ENCODE measurements at regions not wholly inside any gene's neighbourhood (a gene's known extent, or its start where the extent isn't known, plus 50 kb on each side); places are given as distances from the start of the nearest gene placed in this dataset.

GRCh38 chr18:22838639-22839277 lies 94.4 kb upstream of the RBBP8 start:
- no peak for ATAC-seq (replicated peaks)
- no peaks in the 10 kb centered on the region for H3K4me1 Mint-ChIP-seq (ENCODE audit: low read depth in 2 of 2)

GRCh38 chr18:22839340-22839821 lies 93.7 kb upstream of the RBBP8 start:
- Mint-ChIP-seq H3K27ac (no peak overlapping the region), H3K4me1 (ENCODE audit: low read depth in 2 of 2) (no peaks in the 10 kb centered on the region), H3K27me3 (peaks cover 17 to 24% of the 10 kb centered on the region in 2 donors), H3K4me3 (no peak overlapping the region), H3K36me3 (ENCODE audit: insufficient read depth) (no peaks in the 10 kb centered on the region), H3K9me3 (no peaks in the 10 kb centered on the region)
- ATAC-seq (replicated peaks), result no peak
- no peak for DNase-seq

More at GRCh38 chr18:22838639-22839277, 94.4 kb upstream of the RBBP8 start:
- H3K9me3 Mint-ChIP-seq, result no peaks in the 10 kb centered on the region
- no peak for DNase-seq
- H3K27ac Mint-ChIP-seq, result no peak overlapping the region
- H3K27me3 Mint-ChIP-seq, result peaks cover 23 to 30% of the 10 kb centered on the region in 2 donors
- no peak overlapping the region for H3K4me3 Mint-ChIP-seq
- H3K36me3 Mint-ChIP-seq (ENCODE audit: insufficient read depth), result no peaks in the 10 kb centered on the region

GRCh38 chr18:22840606-22841144 lies 92.5 kb upstream of the RBBP8 start:
- Mint-ChIP-seq H3K4me1 (ENCODE audit: low read depth in 2 of 2) (no peaks in the 10 kb centered on the region), H3K27ac (no peak overlapping the region), H3K4me3 (no peak overlapping the region), H3K36me3 (ENCODE audit: insufficient read depth) (no peaks in the 10 kb centered on the region), H3K9me3 (no peaks in the 10 kb centered on the region), H3K27me3 (peaks cover 4 to 15% of the 10 kb centered on the region in 2 donors)
- DNase-seq, result no peak
- ATAC-seq (replicated peaks), result no peak

- H3K4me1 Mint-ChIP-seq (ENCODE audit: low read depth in 2 of 2), result no peaks in the 10 kb centered on the region
- no peak for ATAC-seq (replicated peaks)
- no peaks in the 10 kb centered on the region for H3K9me3 Mint-ChIP-seq
- no peak for DNase-seq
- no peak overlapping the region for H3K27ac Mint-ChIP-seq
- no peaks in the 10 kb centered on the region for H3K36me3 Mint-ChIP-seq (ENCODE audit: insufficient read depth)
- peaks cover 0 to 12% of the 10 kb centered on the region in 2 donors for H3K27me3 Mint-ChIP-seq
- H3K4me3 Mint-ChIP-seq, result no peak overlapping the region
Observed at GRCh38 chr18:22841840-22842239, 91.3 kb upstream of the RBBP8 start.

GRCh38 chr18:22844190-22844589 lies 88.9 kb upstream of the RBBP8 start:
- H3K4me3 Mint-ChIP-seq, result no peak overlapping the region
- H3K27ac Mint-ChIP-seq, result no peak overlapping the region
- ATAC-seq (replicated peaks) (no peak), DNase-seq (no peak)
- H3K36me3 Mint-ChIP-seq (ENCODE audit: insufficient read depth), result no peaks in the 10 kb centered on the region
- H3K27me3 Mint-ChIP-seq, result peaks cover 0 to 12% of the 10 kb centered on the region in 2 donors
- H3K9me3 Mint-ChIP-seq, result no peaks in the 10 kb centered on the region
- no peaks in the 10 kb centered on the region for H3K4me1 Mint-ChIP-seq (ENCODE audit: low read depth in 2 of 2)

GRCh38 chr18:22844628-22845027 lies 88.5 kb upstream of the RBBP8 start:
- no peak for DNase-seq
- H3K4me1 Mint-ChIP-seq (ENCODE audit: low read depth in 2 of 2), result no peaks in the 10 kb centered on the region
- no peak overlapping the region for H3K4me3 Mint-ChIP-seq
- H3K27me3 Mint-ChIP-seq, result peaks cover 0 to 12% of the 10 kb centered on the region in 2 donors
- no peak for ATAC-seq (replicated peaks)
- no peaks in the 10 kb centered on the region for H3K9me3 Mint-ChIP-seq
- H3K27ac Mint-ChIP-seq, result no peak overlapping the region
- no peaks in the 10 kb centered on the region for H3K36me3 Mint-ChIP-seq (ENCODE audit: insufficient read depth)

GRCh38 chr18:22846088-22846683 lies 86.9 kb upstream of the RBBP8 start:
- Mint-ChIP-seq H3K4me3 (no peak overlapping the region), H3K36me3 (ENCODE audit: insufficient read depth) (no peaks in the 10 kb centered on the region), H3K27me3 (peaks cover 0 to 17% of the 10 kb centered on the region in 2 donors), H3K27ac (no peak overlapping the region), H3K9me3 (no peaks in the 10 kb centered on the region), H3K4me1 (ENCODE audit: low read depth in 2 of 2) (no peaks in the 10 kb centered on the region)
- ATAC-seq (replicated peaks), result no peak
- no peak for DNase-seq

- no peaks in the 10 kb centered on the region for H3K4me1 Mint-ChIP-seq (ENCODE audit: low read depth in 2 of 2)
- peaks cover 0 to 21% of the 10 kb centered on the region in 2 donors for H3K27me3 Mint-ChIP-seq
- no peaks in the 10 kb centered on the region for H3K36me3 Mint-ChIP-seq (ENCODE audit: insufficient read depth)
- no peaks in the 10 kb centered on the region for H3K9me3 Mint-ChIP-seq
- no peak overlapping the region for H3K4me3 Mint-ChIP-seq
- DNase-seq, result no peak
- ATAC-seq (replicated peaks), result no peak
- H3K27ac Mint-ChIP-seq, result no peak overlapping the region
Observed at GRCh38 chr18:22846697-22847096, 86.4 kb upstream of the RBBP8 start.

GRCh38 chr18:22847392-22847791 lies 85.7 kb upstream of the RBBP8 start:
- Mint-ChIP-seq H3K27me3 (peaks cover 0 to 21% of the 10 kb centered on the region in 2 donors), H3K9me3 (no peaks in the 10 kb centered on the region), H3K36me3 (ENCODE audit: insufficient read depth) (no peaks in the 10 kb centered on the region), H3K4me1 (ENCODE audit: low read depth in 2 of 2) (no peaks in the 10 kb centered on the region), H3K4me3 (no peak overlapping the region), H3K27ac (no peak overlapping the region)
- DNase-seq, result no peak
- no peak for ATAC-seq (replicated peaks)

GRCh38 chr18:22847867-22848451 lies 85.2 kb upstream of the RBBP8 start:
- H3K9me3 Mint-ChIP-seq, result no peaks in the 10 kb centered on the region
- no peaks in the 10 kb centered on the region for H3K36me3 Mint-ChIP-seq (ENCODE audit: insufficient read depth)
- ATAC-seq (replicated peaks), result no peak
- DNase-seq, result no peak
- no peaks in the 10 kb centered on the region for H3K4me1 Mint-ChIP-seq (ENCODE audit: low read depth in 2 of 2)
- no peak overlapping the region for H3K27ac Mint-ChIP-seq
- H3K4me3 Mint-ChIP-seq, result no peak overlapping the region
- peaks cover 0 to 24% of the 10 kb centered on the region in 2 donors for H3K27me3 Mint-ChIP-seq

GRCh38 chr18:22848615-22849014 lies 84.5 kb upstream of the RBBP8 start:
- no peak overlapping the region for H3K27ac Mint-ChIP-seq
- H3K9me3 Mint-ChIP-seq, result no peaks in the 10 kb centered on the region
- ATAC-seq (replicated peaks) (no peak), DNase-seq (no peak)
- H3K4me3 Mint-ChIP-seq, result no peak overlapping the region
- no peaks in the 10 kb centered on the region for H3K4me1 Mint-ChIP-seq (ENCODE audit: low read depth in 2 of 2)
- peaks cover under 1 to 24% of the 10 kb centered on the region in 2 donors for H3K27me3 Mint-ChIP-seq
- no peaks in the 10 kb centered on the region for H3K36me3 Mint-ChIP-seq (ENCODE audit: insufficient read depth)

- H3K4me1 Mint-ChIP-seq (ENCODE audit: low read depth in 2 of 2), result no peaks in the 10 kb centered on the region
- no peak overlapping the region for H3K4me3 Mint-ChIP-seq
- peaks cover 36 to 81% of the 10 kb centered on the region in 2 donors for H3K27me3 Mint-ChIP-seq
- ATAC-seq (replicated peaks) (no peak), DNase-seq (no peak)
- H3K27ac Mint-ChIP-seq, result no peak overlapping the region
- H3K9me3 Mint-ChIP-seq, result no peaks in the 10 kb centered on the region
- H3K36me3 Mint-ChIP-seq (ENCODE audit: insufficient read depth), result no peaks in the 10 kb centered on the region
Observed at GRCh38 chr18:22856870-22857269, 76.3 kb upstream of the RBBP8 start.

GRCh38 chr18:22858121-22858520 lies 75.0 kb upstream of the RBBP8 start:
- H3K4me1 Mint-ChIP-seq (ENCODE audit: low read depth in 2 of 2), result no peaks in the 10 kb centered on the region
- ATAC-seq (replicated peaks), result no peak
- no peaks in the 10 kb centered on the region for H3K36me3 Mint-ChIP-seq (ENCODE audit: insufficient read depth)
- no peak for DNase-seq
- no peak overlapping the region for H3K27ac Mint-ChIP-seq
- H3K27me3 Mint-ChIP-seq, result peaks cover 41 to 70% of the 10 kb centered on the region in 2 donors
- no peak overlapping the region for H3K4me3 Mint-ChIP-seq
- H3K9me3 Mint-ChIP-seq, result no peaks in the 10 kb centered on the region

GRCh38 chr18:22860807-22861206 lies 72.3 kb upstream of the RBBP8 start:
- Mint-ChIP-seq H3K4me1 (ENCODE audit: low read depth in 2 of 2) (no peaks in the 10 kb centered on the region), H3K27me3 (peaks cover 45 to 78% of the 10 kb centered on the region in 2 donors), H3K27ac (no peak overlapping the region), H3K9me3 (no peaks in the 10 kb centered on the region), H3K36me3 (ENCODE audit: insufficient read depth) (no peaks in the 10 kb centered on the region), H3K4me3 (no peak overlapping the region)
- DNase-seq, result no peak
- ATAC-seq (replicated peaks), result no peak

All from effector memory CD8-positive, alpha-beta T cell (primary cell).